ENCODE measurements at regions not wholly inside any gene's neighbourhood (a gene's known extent, or its start where the extent isn't known, plus 50 kb on each side); places are given as distances from the start of the nearest gene placed in this dataset.

- TF ChIP-seq EZH2 (IDR thresholded peaks at IDR 0.05; ENCODE audit: borderline replicate concordance, low read depth, low read length, severe bottlenecking) (no peak), POLR2A (IDR thresholded peaks at IDR 0.05; ENCODE audit: low read depth, low read length) (no peak), FOS (IDR thresholded peaks at IDR 0.05; ENCODE audit: borderline replicate concordance, insufficient read depth, low read length) (no peak), POLR2AphosphoS5 (IDR thresholded peaks at IDR 0.05; ENCODE audit: insufficient read depth, low read depth, low read length) (no peak), JUN (IDR thresholded peaks at IDR 0.05; ENCODE audit: borderline replicate concordance, insufficient read depth, insufficient read length, low read depth) (no peak), GATA2 (IDR thresholded peaks at IDR 0.05; ENCODE audit: insufficient read depth, insufficient read length, low read depth, low read length) (no peak), MAX (IDR thresholded peaks at IDR 0.05; ENCODE audit: insufficient read depth, insufficient read length) (no peak), MYC (IDR thresholded peaks at IDR 0.05; ENCODE audit: low read depth, low read length) (no peak)
- TF ChIP-seq, protein P1, sequence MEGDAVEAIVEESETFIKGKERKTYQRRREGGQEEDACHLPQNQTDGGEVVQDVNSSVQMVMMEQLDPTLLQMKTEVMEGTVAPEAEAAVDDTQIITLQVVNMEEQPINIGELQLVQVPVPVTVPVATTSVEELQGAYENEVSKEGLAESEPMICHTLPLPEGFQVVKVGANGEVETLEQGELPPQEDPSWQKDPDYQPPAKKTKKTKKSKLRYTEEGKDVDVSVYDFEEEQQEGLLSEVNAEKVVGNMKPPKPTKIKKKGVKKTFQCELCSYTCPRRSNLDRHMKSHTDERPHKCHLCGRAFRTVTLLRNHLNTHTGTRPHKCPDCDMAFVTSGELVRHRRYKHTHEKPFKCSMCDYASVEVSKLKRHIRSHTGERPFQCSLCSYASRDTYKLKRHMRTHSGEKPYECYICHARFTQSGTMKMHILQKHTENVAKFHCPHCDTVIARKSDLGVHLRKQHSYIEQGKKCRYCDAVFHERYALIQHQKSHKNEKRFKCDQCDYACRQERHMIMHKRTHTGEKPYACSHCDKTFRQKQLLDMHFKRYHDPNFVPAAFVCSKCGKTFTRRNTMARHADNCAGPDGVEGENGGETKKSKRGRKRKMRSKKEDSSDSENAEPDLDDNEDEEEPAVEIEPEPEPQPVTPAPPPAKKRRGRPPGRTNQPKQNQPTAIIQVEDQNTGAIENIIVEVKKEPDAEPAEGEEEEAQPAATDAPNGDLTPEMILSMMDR (IDR thresholded peaks at IDR 0.05; ENCODE audit: extremely low read depth in 1 of 2, insufficient read depth in 1 of 2, low read depth in 1 of 2, low read length in 2 of 2), result no peak
Measured at GRCh38 chr4:17288151-17288550, 223.7 kb downstream of the QDPR start.
